ENCODE measurements at regions not wholly inside any gene's neighbourhood (a gene's known extent, or its start where the extent isn't known, plus 50 kb on each side); places are given as distances from the start of the nearest gene placed in this dataset.

GRCh38 chr2:217228732-217229131, 368.9 kb upstream of the TNP1 start:
- H3K27ac ChIP-seq: no peak overlapping the region
- DNase-seq: no peak
- H3K4me3 ChIP-seq (ENCODE audit: low read depth, low read length): no peak overlapping the region
- TF ChIP-seq CTCF (IDR thresholded peaks at IDR 0.05; ENCODE audit: low read depth, low read length): no peak
- no peaks in the 10 kb centered on the region for H3K36me3 ChIP-seq
- no peaks in the 10 kb centered on the region for H3K9me3 ChIP-seq (ENCODE audit: severe bottlenecking)
- no peaks in the 10 kb centered on the region for H3K27me3 ChIP-seq (ENCODE audit: insufficient read depth, low read depth, severe bottlenecking)

GRCh38 chr2:217227794-217228193, 367.9 kb upstream of the TNP1 start:
- no peak overlapping the region for H3K4me3 ChIP-seq (ENCODE audit: low read depth, low read length)
- no peak overlapping the region for H3K27ac ChIP-seq
- TF ChIP-seq CTCF (IDR thresholded peaks at IDR 0.05; ENCODE audit: low read depth, low read length): no peak
- DNase-seq: no peak
- no peaks in the 10 kb centered on the region for H3K9me3 ChIP-seq (ENCODE audit: severe bottlenecking)
- H3K36me3 ChIP-seq: no peaks in the 10 kb centered on the region
- no peaks in the 10 kb centered on the region for H3K27me3 ChIP-seq (ENCODE audit: insufficient read depth, low read depth, severe bottlenecking)

GRCh38 chr2:217225596-217225995, 365.7 kb upstream of the TNP1 start:
- DNase-seq: no peak
- Histone ChIP-seq H3K9me3 (ENCODE audit: severe bottlenecking) (no peaks in the 10 kb centered on the region), H3K4me3 (ENCODE audit: low read depth, low read length) (no peak overlapping the region), H3K36me3 (no peaks in the 10 kb centered on the region), H3K27me3 (ENCODE audit: insufficient read depth, low read depth, severe bottlenecking) (no peaks in the 10 kb centered on the region), H3K27ac (no peak overlapping the region)
- TF ChIP-seq CTCF (IDR thresholded peaks at IDR 0.05; ENCODE audit: low read depth, low read length): no peak

GRCh38 chr2:217223222-217223930, 363.5 kb upstream of the TNP1 start:
- Histone ChIP-seq H3K27me3 (ENCODE audit: insufficient read depth, low read depth, severe bottlenecking) (no peaks in the 10 kb centered on the region), H3K4me3 (ENCODE audit: low read depth, low read length) (no peak overlapping the region), H3K9me3 (ENCODE audit: severe bottlenecking) (no peaks in the 10 kb centered on the region), H3K27ac (no peak overlapping the region), H3K36me3 (no peaks in the 10 kb centered on the region)
- TF ChIP-seq CTCF (IDR thresholded peaks at IDR 0.05; ENCODE audit: low read depth, low read length): no peak
- no peak for DNase-seq

GRCh38 chr2:217222309-217222910, 362.5 kb upstream of the TNP1 start:
- DNase-seq: no peak
- no peak for TF ChIP-seq CTCF (IDR thresholded peaks at IDR 0.05; ENCODE audit: low read depth, low read length)
- Histone ChIP-seq H3K27me3 (ENCODE audit: insufficient read depth, low read depth, severe bottlenecking) (no peaks in the 10 kb centered on the region), H3K36me3 (no peaks in the 10 kb centered on the region), H3K27ac (no peak overlapping the region), H3K9me3 (ENCODE audit: severe bottlenecking) (no peaks in the 10 kb centered on the region), H3K4me3 (ENCODE audit: low read depth, low read length) (no peak overlapping the region)

Measured in WERI-Rb-1 (cell line).